ENCODE measurements at regions not wholly inside any gene's neighbourhood (a gene's known extent, or its start where the extent isn't known, plus 50 kb on each side); places are given as distances from the start of the nearest gene placed in this dataset.

DNA sequence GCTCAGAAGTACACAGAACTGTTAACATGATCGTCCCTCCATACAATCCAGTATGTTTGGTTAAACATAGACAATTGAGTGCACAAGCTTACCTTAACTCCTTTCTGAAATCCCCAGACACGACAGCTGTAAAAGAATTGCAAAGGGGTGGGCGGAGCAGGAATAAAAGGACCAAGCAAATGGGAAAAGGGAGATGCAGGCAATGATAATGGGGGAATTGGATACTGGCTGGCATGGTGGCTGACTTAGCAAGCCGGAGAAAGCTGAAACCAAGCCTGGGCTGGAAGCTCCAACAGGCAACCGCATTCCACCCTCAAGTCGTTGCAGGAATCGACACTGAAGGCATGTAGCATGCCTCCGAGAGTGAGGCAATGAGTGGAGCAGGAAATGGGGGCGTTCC lies 96.8 kb upstream of the TMEM132C start:
- Histone ChIP-seq H3K4me1 (no peaks in the 10 kb centered on the region), H3K4me3 (no peak overlapping the region), H3K27ac (no peak overlapping the region), H3K9me3 (replicated peaks) (no peaks in the 10 kb centered on the region), H3K27me3 (no peaks in the 10 kb centered on the region), H3K36me3 (no peaks in the 10 kb centered on the region)
- DNase-seq: peak; percentile 16 to 35

DNA sequence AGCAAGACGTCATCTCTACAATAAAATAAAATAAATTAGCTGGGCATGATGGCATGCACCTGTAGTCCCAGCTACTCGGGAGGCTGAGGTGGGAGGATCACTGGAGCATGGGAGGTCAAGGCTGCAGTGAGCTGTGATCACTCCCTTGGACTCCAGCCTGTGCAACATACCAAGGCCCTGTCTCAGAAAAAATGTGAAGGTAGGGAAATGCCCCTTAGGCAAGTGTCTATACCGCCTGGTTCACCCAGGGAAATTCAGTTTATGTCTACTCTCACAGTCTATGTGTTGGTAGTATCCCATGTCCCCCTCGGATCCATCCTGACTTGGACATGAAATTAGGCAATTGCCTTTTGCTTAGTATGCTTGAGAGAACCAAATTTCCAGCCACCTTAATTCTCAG lies 88.4 kb upstream of the TMEM132C start:
- Histone ChIP-seq H3K4me3 (no peak overlapping the region), H3K4me1 (no peaks in the 10 kb centered on the region), H3K27ac (no peak overlapping the region), H3K27me3 (no peaks in the 10 kb centered on the region), H3K36me3 (no peaks in the 10 kb centered on the region), H3K9me3 (replicated peaks) (no peaks in the 10 kb centered on the region)
- DNase-seq: no peak

DNA sequence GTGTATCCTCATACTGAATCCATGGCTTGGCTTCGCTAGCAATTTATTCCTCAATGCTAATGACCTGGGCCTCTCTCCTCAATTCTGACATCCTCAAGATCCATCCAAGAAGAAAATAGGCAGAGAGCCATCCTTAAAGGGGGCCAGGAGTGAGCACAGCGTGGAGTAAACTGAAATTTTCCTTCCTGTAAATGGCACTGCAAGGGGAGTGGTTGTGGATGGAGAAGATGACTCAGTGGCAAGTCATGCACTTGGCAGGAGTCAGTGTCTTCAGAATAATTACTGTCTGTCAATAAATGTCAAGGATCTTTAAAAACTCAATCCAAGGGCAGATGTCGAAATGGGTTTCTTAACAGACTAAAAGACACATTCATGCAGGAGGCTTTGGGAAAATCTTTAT lies 88.0 kb upstream of the TMEM132C start:
- Histone ChIP-seq H3K36me3 (no peaks in the 10 kb centered on the region), H3K4me1 (no peaks in the 10 kb centered on the region), H3K27ac (no peak overlapping the region), H3K27me3 (no peaks in the 10 kb centered on the region), H3K4me3 (no peak overlapping the region), H3K9me3 (replicated peaks) (no peaks in the 10 kb centered on the region)
- no peak for DNase-seq

DNA sequence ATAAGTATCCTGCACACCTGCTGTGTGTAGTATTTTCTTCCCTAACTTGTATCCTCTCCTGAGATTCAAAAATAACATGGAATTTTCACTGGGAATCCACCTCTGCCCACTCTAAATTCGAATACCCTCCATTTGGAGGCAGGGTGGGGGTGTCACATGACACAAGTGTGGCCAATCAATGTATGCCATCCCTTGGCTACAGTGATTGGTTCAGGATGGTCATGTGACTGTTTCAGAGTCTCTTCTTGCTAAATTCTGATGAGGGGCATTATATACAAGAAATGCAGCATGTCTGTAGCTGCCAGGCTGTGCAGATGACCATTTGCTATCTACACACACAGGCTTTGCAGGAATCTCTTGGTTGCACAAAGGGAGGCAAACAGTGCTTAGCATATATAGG lies 86.8 kb upstream of the TMEM132C start:
- peak in 1 of 2 experiments; percentile 2 for DNase-seq

DNA sequence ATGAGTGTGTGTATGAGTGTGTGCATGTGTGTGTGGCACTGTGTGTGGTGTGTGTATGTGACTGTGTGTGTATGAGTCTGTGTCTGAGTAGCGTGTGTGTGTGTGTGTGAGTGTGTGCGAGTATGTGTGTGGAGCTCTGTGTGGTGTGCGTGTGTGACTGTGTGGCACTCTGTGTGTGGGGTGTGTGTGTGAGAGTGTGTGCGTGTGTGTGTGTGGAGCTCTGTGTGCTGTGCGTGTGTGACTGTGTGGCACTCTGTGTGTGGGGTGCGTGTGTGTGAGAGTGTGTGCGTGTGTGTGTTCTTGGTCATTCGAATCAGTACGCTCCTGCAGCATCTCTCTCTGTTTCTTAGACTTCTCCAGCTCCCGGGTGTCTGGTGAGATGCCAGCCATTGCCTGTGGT lies 76.9 kb upstream of the TMEM132C start:
- Histone ChIP-seq H3K36me3 (no peaks in the 10 kb centered on the region), H3K4me1 (no peaks in the 10 kb centered on the region), H3K27me3 (no peaks in the 10 kb centered on the region), H3K4me3 (no peak overlapping the region), H3K9me3 (replicated peaks) (no peaks in the 10 kb centered on the region), H3K27ac (no peak overlapping the region)
- no peak for DNase-seq

More for the DNA sequence above, 86.8 kb upstream of the TMEM132C start:
- no peak overlapping the region for H3K4me3 ChIP-seq
- no peaks in the 10 kb centered on the region for H3K36me3 ChIP-seq
- H3K4me1 ChIP-seq: no peaks in the 10 kb centered on the region
- H3K27ac ChIP-seq: no peak overlapping the region
- H3K9me3 ChIP-seq (replicated peaks): no peaks in the 10 kb centered on the region
- H3K27me3 ChIP-seq: no peaks in the 10 kb centered on the region

DNA sequence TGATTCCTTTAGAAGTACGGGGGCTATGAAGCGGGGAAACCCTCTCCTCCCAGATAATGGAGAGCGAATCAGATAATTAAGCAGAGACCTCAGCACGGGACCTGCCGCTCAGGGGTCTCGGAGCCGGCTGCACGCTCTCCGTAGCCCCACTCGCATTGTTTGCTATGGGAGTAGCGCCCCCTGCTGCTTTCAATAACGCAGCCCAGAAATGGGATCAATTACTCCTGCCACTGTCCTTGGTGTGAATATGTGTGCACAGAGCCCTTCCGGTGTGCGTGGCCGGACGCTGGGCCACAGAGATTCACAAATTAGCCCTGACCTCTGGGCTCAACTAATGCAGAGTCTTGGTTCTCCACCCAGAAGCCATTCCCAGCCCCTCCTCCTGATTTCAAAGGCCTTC lies 76.4 kb upstream of the TMEM132C start:
- no peak overlapping the region for H3K4me3 ChIP-seq
- DNase-seq: no peak
- no peaks in the 10 kb centered on the region for H3K9me3 ChIP-seq (replicated peaks)
- H3K27me3 ChIP-seq: no peaks in the 10 kb centered on the region
- H3K27ac ChIP-seq: no peak overlapping the region
- no peaks in the 10 kb centered on the region for H3K4me1 ChIP-seq
- H3K36me3 ChIP-seq: no peaks in the 10 kb centered on the region

DNA sequence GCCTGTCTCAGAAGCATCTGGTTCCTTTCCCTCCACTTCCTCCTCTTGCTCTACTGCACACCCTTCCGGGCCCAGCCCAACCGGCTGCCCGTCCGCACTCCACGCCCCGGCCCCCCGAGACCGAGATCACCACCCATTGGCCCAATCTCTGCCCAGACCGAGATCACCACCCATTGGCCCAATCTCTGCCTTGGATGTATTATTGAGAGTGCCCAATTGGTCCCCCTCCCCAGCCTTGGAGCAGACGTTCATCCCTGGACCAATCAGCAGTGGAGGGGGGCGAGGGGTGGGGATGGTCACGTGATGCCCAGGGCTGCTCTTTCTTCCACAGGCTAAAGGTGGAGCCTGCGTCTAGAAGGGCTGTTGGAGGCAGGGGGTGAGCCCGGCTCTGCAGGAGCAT lies 75.6 kb upstream of the TMEM132C start:
- DNase-seq: no peak
- Histone ChIP-seq H3K4me3 (no peak overlapping the region), H3K27me3 (no peaks in the 10 kb centered on the region), H3K36me3 (no peaks in the 10 kb centered on the region), H3K4me1 (no peaks in the 10 kb centered on the region), H3K9me3 (replicated peaks) (no peaks in the 10 kb centered on the region), H3K27ac (no peak overlapping the region)

DNA sequence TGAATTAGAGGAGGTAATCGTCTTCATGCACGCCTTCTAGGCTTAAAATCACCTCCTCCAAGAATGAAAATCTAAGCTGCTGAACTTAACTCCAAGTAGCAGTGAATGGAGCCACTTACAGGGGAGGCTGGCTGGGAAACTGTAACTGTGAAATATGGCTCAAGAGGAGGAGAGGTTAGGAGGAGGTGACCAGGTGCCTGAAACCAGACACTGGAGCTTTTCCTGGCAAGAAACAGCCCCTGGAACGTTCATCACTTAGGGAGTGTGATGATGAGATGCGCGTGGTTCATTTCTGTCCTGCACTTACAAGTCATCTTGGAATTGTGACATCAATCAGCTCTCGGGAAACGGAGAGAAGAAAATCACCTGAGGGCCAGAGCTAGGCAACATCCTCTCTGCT lies 62.3 kb upstream of the TMEM132C start:
- DNase-seq: no peak
- Histone ChIP-seq H3K9me3 (replicated peaks) (no peaks in the 10 kb centered on the region), H3K27ac (no peak overlapping the region), H3K27me3 (no peaks in the 10 kb centered on the region), H3K4me1 (no peaks in the 10 kb centered on the region), H3K36me3 (no peaks in the 10 kb centered on the region), H3K4me3 (no peak overlapping the region)

DNA sequence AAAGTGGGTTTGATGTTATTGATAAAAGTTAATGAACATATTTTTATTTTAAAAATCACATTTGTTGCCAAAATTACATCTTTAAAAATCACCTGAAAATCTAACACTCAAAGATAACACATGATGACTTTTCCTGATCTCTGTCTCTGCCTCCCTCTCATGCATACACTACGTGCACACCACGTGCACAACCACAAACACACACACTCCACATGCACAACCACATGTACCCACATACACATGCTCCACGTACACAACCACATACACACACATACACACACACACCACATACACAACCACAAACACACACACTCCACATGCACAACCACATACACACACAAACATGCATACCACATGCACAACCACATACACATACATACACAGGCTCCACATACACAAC lies 61.8 kb upstream of the TMEM132C start:
- no peaks in the 10 kb centered on the region for H3K9me3 ChIP-seq (replicated peaks)
- no peaks in the 10 kb centered on the region for H3K36me3 ChIP-seq
- H3K27me3 ChIP-seq: no peaks in the 10 kb centered on the region
- no peaks in the 10 kb centered on the region for H3K4me1 ChIP-seq
- H3K4me3 ChIP-seq: no peak overlapping the region
- DNase-seq: no peak
- H3K27ac ChIP-seq: no peak overlapping the region

DNA sequence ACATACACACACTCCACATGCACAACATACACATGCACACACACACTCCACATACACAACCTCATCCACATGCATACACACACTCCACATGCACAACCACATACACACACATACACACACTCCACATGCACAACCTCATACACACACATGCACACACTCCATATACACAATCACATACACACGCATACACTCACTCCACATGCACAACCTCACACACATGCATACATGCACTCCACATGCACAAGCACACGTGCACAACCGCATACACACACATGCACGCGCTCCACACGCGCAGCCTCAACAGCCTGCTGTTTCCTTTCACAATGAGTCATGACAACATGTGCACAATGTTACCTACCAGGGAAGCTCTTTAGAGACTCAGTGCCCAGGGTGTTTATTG lies 61.2 kb upstream of the TMEM132C start:
- Histone ChIP-seq H3K4me3 (no peak overlapping the region), H3K27ac (no peak overlapping the region), H3K36me3 (no peaks in the 10 kb centered on the region), H3K4me1 (no peaks in the 10 kb centered on the region), H3K9me3 (replicated peaks) (no peaks in the 10 kb centered on the region), H3K27me3 (no peaks in the 10 kb centered on the region)
- DNase-seq: no peak

Measured in SJCRH30 (cell line).